TTC549 (cell line): ENCODE measurements at regions not wholly inside any gene's neighbourhood (a gene's known extent, or its start where the extent isn't known, plus 50 kb on each side); places are given as distances from the start of the nearest gene placed in this dataset.
"Not testable (repeated sequence)": the region's sequence is repeated elsewhere in the genome, so short reads cannot be mapped to it uniquely, and the experiment has no call there.

Experiments used
- FAIRE-seq: peaks from 2 replicates; lab custom pipeline; 2012; peaks lifted over from hg19 to GRCh38; lab: Jason Lieb, UNC

DNA sequence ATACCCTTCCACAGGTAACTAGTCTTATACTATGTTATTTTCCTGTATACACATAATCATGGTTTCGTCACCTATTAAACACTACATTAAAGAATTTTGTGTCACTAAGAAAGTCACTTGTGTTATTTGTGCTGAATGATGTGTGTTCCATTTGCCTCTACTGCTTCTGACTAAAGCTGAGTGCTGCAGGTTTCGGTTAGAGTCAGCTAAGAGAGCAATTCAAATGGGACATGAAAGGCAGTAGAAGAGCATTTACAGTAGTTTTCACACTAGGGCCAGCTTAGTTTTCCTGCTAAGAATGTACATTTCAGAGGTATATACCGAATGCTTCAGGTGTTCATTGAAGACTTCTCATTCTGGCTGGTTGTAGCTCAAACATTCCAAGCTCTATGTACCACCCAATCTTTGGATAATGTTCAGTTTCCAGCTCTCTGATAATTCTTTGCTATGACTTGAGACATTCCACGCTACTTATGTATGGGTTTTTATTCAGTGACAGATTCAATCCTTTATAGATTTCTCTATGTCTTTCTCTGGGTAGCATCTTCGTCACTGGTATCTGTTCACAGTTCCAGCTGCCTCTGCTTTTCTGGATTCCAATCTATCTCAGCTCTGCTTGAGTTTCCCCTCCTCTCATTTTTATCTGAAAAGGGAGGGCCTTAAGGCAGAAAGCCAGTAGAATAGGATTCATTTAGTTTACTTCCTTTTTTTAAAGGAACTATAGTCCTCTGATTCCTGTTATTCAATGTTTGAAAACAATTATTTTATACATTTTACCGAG, 164.4 kb downstream of the CXXC4 start:
- no peak for FAIRE-seq

DNA sequence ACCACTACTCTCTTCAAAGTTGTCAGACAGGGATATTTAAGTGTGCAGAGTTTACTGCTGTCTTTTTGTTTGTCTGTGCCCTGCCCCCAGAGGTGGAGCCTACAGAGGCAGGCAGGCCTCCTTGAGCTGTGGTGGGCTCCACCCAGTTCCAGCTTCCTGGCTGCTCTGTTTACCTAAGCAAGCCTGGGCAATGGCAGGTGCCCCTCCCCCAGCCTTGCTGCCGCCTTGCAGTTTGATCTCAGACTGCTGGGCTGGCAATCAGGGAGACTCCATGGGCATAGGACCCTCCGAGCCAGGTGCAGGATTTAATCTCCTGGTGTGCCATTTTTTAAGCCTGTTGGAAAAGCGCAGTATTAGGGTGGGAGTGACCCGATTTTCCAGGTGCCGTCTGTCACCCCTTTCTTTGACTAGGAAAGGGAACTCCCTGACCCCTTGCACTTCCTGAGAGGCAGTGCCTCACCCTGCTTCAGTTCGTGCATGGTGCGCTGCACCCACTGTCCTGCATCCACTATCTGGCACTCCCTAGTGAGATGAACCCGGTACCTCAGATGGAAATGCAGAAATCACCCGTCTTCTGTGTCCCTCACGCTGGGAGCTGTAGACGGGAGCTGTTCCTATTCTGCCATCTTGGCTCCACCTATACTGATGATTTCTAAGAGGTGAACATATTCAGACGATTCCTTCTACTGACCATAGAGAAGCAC, 167.6 kb downstream of the CXXC4 start:
- not testable (repeated sequence) for FAIRE-seq

DNA sequence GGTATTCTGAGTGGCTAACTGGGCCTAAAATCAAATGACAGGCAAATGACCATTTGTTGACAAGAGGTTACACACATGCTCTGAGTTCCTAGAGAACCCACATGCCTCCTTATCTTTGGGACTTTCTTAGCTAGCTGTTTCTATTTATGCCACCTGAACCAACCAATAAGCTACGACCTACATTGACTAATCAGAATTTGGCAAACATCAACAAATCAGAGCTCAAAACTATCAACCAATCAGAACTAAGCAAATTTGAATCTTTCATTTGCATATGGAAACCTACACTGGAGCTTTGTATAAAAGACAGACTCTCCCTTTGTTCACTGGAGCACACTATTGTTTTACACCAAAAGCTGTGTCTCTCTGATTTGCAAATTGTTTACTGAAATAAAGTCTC, 192.0 kb downstream of the CXXC4 start:
- FAIRE-seq = no peak

DNA sequence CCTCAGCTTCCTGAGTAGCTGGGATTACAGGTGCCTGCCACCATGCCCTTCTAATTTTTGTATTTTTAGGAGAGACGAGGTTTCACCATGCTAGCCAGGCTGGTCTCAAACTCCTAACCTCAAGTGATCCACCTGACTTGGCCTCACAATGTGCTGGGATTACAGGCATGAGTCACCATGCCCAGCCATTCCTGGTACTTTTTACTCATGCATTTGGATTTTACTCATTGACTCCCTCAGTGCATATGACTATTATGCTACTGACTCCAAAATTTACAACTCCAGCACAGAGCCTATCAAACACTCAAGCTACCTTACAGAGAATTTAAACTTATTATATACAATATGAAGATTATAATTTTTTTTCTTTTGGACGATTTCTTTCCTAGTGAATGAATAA, 199.9 kb downstream of the CXXC4 start:
- FAIRE-seq = no peak

DNA sequence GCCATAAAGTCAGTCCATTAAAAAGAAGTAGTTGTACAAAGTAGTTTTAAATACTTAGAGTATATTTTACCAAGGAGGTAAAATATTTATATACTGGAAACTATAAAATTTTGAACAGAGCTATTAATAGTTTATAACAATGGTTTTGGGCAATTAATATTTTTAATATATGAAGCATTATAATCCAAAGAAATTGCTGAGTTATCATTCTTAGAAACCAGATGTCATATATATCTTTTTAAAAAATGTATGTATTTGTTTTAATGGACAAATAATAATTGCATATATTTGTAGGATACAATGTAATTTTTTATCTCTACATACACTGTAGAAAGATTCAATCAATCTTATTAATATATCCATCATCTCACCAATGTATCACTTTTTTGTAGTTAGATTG, 207.8 kb downstream of the CXXC4 start:
- FAIRE-seq = no peak

GRCh38 chr4:104283303-104283702, 211.4 kb downstream of the CXXC4 start:
- FAIRE-seq = no peak

DNA sequence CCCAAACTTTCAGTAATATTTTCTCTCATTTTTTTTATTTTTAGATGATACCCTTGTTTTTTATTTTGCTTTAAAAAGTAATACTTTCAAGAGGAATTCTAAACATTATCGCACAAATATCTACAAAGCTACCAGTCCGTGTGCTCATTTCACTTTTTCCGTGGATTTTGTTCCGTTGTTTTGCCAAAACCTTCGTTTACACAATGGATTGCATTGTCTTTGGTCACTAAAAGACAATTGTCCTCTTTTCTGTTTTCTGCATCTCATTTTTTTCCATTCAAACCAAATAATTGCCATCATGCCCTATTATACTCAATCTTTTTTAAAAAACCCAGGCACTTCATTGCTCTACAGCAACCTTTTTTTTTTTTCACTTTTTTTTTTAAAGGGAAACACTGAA, 214.9 kb downstream of the CXXC4 start:
- FAIRE-seq = no peak

DNA sequence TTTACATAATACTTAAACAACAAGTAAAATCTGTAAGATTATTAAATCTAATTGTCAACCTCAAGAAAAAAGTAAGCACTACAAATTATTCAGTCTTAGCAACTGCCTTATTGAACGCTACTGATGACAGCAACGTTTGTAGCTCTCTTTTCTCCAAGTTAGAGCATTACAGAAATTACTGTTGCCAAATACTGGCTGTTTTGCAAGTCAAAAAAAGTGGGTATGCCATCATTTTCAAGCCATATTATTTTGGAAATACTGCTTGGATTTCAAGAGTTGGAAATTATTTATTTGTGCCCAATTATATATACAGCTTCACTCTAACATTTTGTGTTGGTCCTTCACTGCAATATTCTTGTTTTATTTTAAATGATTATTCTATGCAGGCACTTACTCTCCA, 221.7 kb downstream of the CXXC4 start:
- FAIRE-seq = no peak

- not testable (repeated sequence) for FAIRE-seq
These were observed 225.1 kb downstream of the CXXC4 start for GRCh38 chr4:104269603-104270002.

GRCh38 chr4:104263100-104263499, 231.6 kb downstream of the CXXC4 start:
- FAIRE-seq = no peak

DNA sequence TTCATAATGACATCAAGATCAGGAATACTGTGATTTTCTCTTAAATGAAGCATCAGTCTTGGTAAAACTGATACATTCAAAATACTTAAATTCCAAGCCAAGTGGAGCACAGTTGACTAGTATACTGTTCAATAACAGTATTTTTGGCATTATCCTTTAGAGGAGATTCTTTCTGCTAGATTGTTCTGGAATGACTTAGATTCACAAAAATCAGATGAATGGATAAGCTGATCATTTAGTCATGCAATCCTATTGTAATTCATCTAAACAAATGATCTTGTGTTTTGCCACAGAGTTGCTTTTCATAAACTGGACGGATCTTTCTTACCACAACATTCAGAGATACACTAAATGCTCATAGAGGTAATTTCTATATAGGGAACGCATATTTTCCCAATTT, 232.0 kb downstream of the CXXC4 start:
- FAIRE-seq = no peak

DNA sequence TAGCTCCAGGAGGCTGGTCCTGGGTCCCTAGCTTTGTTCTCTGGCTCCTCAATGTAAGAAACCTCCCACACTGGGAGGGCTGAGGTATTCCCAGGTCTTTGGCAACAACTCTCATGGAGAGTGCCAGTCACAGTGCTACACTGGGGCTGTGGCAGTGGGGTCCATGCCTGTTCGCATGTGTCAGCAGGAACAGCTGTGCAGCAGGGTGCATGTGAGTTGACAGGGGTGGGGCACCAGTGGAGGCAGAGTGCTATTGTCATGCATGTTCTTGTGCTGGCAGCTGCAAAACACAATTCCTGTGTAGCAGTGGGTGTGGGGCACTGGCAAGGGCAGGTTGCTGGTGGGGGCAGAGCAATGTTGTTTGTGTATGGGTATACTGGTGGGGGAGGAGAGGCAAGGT, 246.0 kb downstream of the CXXC4 start:
- no peak for FAIRE-seq

- FAIRE-seq = no peak
These were observed 258.7 kb downstream of the CXXC4 start for GRCh38 chr4:104235967-104236366.

- FAIRE-seq = no peak
These were observed 277.2 kb downstream of the CXXC4 start for GRCh38 chr4:104217526-104217925.

GRCh38 chr4:104211657-104212056, 283.0 kb downstream of the CXXC4 start:
- no peak for FAIRE-seq

DNA sequence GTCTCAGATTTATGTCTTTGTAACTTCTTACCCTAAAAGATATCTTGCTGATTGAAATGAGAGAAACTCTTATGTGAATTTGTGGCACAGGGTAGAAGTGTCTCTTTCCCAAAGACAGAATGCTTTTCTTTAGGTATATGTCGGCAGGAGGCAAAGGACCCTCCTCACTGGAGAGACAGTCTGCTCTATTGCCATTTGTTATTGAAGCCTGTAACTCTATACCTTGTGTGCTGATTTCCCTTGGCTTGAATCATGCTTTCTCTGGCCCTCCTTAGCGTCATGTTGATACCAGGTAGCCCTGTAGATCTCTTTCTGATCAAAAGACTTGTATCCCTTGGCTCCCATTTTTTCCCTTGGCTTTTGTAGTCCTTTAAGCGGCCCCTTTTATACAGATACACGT, 284.3 kb downstream of the CXXC4 start:
- FAIRE-seq = no peak

- FAIRE-seq = no peak
These were observed 287.9 kb downstream of the CXXC4 start for GRCh38 chr4:104206784-104207183.

GRCh38 chr4:104205116-104205515, 289.6 kb downstream of the CXXC4 start:
- FAIRE-seq = no peak

GRCh38 chr4:104188301-104188700, 306.4 kb downstream of the CXXC4 start:
- no peak for FAIRE-seq

DNA sequence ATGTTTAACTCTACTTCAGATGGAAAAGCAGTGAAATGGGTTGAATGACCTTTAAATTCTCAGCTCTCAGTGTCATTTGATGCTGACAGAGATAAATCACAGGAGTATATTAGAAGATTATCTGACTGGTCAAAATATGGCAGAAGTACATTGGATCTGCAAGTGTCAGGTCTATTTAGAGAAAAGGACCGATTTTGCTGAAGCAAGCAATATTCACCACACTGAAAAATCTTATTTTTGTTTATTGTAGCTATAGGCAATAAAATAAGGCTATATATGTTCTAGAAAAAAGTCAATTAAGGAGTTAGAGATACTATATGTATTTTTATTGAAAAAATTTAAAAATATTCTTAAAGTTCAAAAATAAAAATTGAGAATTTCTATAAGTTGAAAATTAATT, 325.3 kb downstream of the CXXC4 start:
- FAIRE-seq = peak; percentile 32

GRCh38 chr4:104166749-104167148, 327.9 kb downstream of the CXXC4 start:
- no peak for FAIRE-seq

DNA sequence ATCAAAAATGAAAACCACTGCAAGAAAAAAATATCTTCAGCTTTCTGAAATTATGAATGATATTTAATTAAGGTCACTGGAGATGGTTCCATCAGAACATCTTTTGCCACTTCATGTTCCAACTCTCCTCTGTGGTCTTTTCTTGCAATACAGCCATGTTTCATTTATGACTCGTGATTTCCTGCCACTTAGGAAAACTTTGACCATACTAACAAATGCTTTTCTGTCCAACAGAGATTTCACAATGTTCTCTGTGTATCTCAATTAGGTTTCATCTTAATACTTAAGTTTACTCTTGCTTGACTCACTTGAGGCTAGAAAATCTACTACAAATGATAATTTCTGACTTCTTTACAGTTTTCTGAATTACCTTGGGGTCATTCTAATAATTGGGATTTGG, 330.9 kb downstream of the CXXC4 start:
- FAIRE-seq = no peak

DNA sequence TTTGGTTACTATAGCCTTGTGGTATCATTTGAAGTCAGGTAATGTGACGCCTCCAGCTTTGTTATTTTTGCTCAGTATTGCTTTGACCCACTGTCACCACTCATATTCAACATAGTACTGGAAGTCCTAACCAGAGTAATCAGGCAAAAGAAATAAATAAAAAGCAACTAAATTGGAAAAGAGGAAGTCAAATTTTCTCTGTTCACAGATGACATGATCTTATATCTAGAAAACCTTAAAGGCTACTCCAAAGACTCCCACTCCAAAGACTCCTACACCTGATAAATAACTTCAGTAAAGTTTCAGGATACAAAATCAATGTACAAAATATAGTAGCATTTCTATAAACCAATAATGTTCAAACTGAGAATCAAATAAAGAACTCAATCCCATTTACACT, 348.6 kb downstream of the CXXC4 start:
- FAIRE-seq = no peak

- no peak for FAIRE-seq
These were observed 356.6 kb downstream of the CXXC4 start for GRCh38 chr4:104138116-104138515.
